NCI-H128 (cell line): ENCODE measurements at regions not wholly inside any gene's neighbourhood (a gene's known extent, or its start where the extent isn't known, plus 50 kb on each side); places are given as distances from the start of the nearest gene placed in this dataset.

Source experiments
- DNase-seq: peaks from one replicate; lab custom pipeline; 2025; ENCODE audit not compliant: unreplicated experiment; lab: John Stamatoyannopoulos, UW

GRCh38 chr16:73287859-73288405 is 240.0 kb upstream of the ZFHX3 start:
- no peak for DNase-seq

GRCh38 chr16:73286346-73287267 is 238.7 kb upstream of the ZFHX3 start:
- DNase-seq: no peak

- DNase-seq: no peak
Observed at GRCh38 chr16:73285436-73286201, 237.7 kb upstream of the ZFHX3 start.

- no peak for DNase-seq
Observed at GRCh38 chr16:73280388-73280787, 232.5 kb upstream of the ZFHX3 start.

- DNase-seq: no peak
Observed at GRCh38 chr16:73279451-73279850, 231.5 kb upstream of the ZFHX3 start.

- no peak for DNase-seq
Observed at GRCh38 chr16:73277071-73277470, 229.1 kb upstream of the ZFHX3 start.

- no peak for DNase-seq
Observed at GRCh38 chr16:73275448-73275847, 227.5 kb upstream of the ZFHX3 start.

- DNase-seq: no peak
Observed at GRCh38 chr16:73275024-73275423, 227.1 kb upstream of the ZFHX3 start.

- DNase-seq: no peak
Observed at GRCh38 chr16:73274140-73274539, 226.2 kb upstream of the ZFHX3 start.

- no peak for DNase-seq
Observed at GRCh38 chr16:73268366-73268993, 220.6 kb upstream of the ZFHX3 start.

GRCh38 chr16:73265935-73266334 is 218.0 kb upstream of the ZFHX3 start:
- no peak for DNase-seq

GRCh38 chr16:73265124-73265837 is 217.4 kb upstream of the ZFHX3 start:
- DNase-seq: no peak

- no peak for DNase-seq
Observed at GRCh38 chr16:73262931-73263330, 215.0 kb upstream of the ZFHX3 start.

GRCh38 chr16:73255031-73255430 is 207.1 kb upstream of the ZFHX3 start:
- no peak for DNase-seq

GRCh38 chr16:73253922-73254480 is 206.1 kb upstream of the ZFHX3 start:
- DNase-seq: no peak

- DNase-seq: no peak
Observed at GRCh38 chr16:73252446-73252845, 204.5 kb upstream of the ZFHX3 start.

- DNase-seq: no peak
Observed at GRCh38 chr16:73251608-73252007, 203.7 kb upstream of the ZFHX3 start.

GRCh38 chr16:73248316-73248715 is 200.4 kb upstream of the ZFHX3 start:
- no peak for DNase-seq

- no peak for DNase-seq
Observed at GRCh38 chr16:73240920-73241319, 193.0 kb upstream of the ZFHX3 start.

GRCh38 chr16:73237601-73238000 is 189.7 kb upstream of the ZFHX3 start:
- no peak for DNase-seq
